Upper lobe of left lung (tissue), 6 donors: ENCODE measurements at regions not wholly inside any gene's neighbourhood (a gene's known extent, or its start where the extent isn't known, plus 50 kb on each side); places are given as distances from the start of the nearest gene placed in this dataset.
"Not testable (repeated sequence)": the region's sequence is repeated elsewhere in the genome, so short reads cannot be mapped to it uniquely, and the experiment has no call there.

Source experiments
- ATAC-seq, 2 donors: fragments of 200-7000 bp; cut with Tn5 transposase; one replicate each; pipeline ENCODE4 v1.9.1; 2022; ENCODE audit warnings: mild to moderate bottlenecking in 2 of 2, moderate library complexity in 2 of 2; ENCODE audit not compliant: low FRiP score in 2 of 2
- DNase-seq, 2 donors: peaks; one replicate each; pipeline ENCODE4 v3.0.0-alpha.2; 2019 to 2020
- H3K27ac ChIP-seq, 4 donors: fragments of 200-600 bp; sonication (generic); one replicate each; pipeline ENCODE4 v1.5.1; 2016 to 2019
- H3K27me3 ChIP-seq, 4 donors: fragments of 200-600 bp; sonication (generic); one replicate each; pipeline ENCODE4 v1.5.1; 2017 to 2019
- H3K36me3 ChIP-seq, 4 donors: fragments of 200-600 bp; sonication (generic); one replicate each; pipeline ENCODE4 v1.5.1; 2016 to 2019
- H3K4me1 ChIP-seq, 4 donors: fragments of 200-600 bp; sonication (generic); one replicate each; pipeline ENCODE4 v1.5.1; 2018 to 2019
- H3K4me3 ChIP-seq, 4 donors: fragments of 200-600 bp; sonication (generic); one replicate each; pipeline ENCODE4 v1.5.1; 2017 to 2019; ENCODE audit warnings: mild to moderate bottlenecking in 2 of 4, moderate library complexity in 1 of 4
- H3K9me3 ChIP-seq, 4 donors: fragments of 200-600 bp; sonication (generic); one replicate each; pipeline ENCODE4 v1.5.1; 2018 to 2019
- EP300 ChIP-seq, 4 donors: sonication (generic); formaldehyde crosslinking; IDR thresholded peaks; one replicate each; pipeline ENCODE4 v1.5.1; 2017; ENCODE audit warnings: antibody characterized with exemption in 4 of 4, control low read depth in 2 of 4
- POLR2A ChIP-seq, 4 donors: fragments of 450-650 bp; IDR thresholded peaks; one replicate each; pipeline ENCODE4 v1.5.1; 2016 to 2017; ENCODE audit warnings: antibody characterized with exemption in 4 of 4, mild to moderate bottlenecking in 2 of 4
- POLR2AphosphoS5 ChIP-seq, 2 donors: sonication (generic); formaldehyde crosslinking; IDR thresholded peaks; one replicate each; pipeline ENCODE4 v1.5.1; 2017; ENCODE audit warnings: antibody characterized with exemption in 2 of 2
- WGBS, 2 donors: methylation state at CpG; one replicate each; pipeline ENCODE4 v1.1.5; 2017 to 2018; 5-methylcytosine and 5-hydroxymethylcytosine counted together
- TF ChIP-seq, protein P1 (sequence below), 6 experiments: fragments of 450-650 bp in 4 of 6; fragments of 200-600 bp in 2 of 6; sonication (generic) in 2 of 6; IDR thresholded peaks; one replicate each; pipeline ENCODE4 v1.5.1; 2016 to 2019; ENCODE audit warnings: antibody characterized with exemption in 6 of 6
- donor health status: DM: no; HTN: no; CAD: no; lungs with moderate emphysema.
- donor health status: DM: no; HTN: yes; CAD: no; lungs with severe emphysema.

DNA sequence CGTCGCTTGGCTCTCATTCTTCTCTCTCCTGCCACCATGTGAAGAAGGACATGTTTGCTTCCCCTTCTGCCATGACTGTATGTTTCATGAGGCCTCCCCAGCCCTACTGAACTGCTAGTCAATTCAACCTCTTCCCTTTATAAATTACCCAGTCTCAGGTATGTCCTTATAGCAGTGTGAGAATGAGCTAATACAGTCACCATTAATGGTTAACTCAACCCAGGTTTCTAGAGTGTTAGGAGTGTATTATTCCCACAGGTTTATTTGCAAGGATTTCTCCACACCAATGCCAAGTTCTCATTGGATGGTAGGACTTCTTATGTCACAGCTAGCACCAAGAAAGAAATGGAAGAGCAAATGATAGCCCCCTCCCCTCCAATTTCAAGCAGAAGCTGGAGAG is 71.9 kb downstream of the DYNAP start:
- TF ChIP-seq POLR2AphosphoS5 (IDR thresholded peaks at IDR 0.05) (no peak), EP300 (IDR thresholded peaks at IDR 0.05) (no peak)
- ATAC-seq = no peak

DNA sequence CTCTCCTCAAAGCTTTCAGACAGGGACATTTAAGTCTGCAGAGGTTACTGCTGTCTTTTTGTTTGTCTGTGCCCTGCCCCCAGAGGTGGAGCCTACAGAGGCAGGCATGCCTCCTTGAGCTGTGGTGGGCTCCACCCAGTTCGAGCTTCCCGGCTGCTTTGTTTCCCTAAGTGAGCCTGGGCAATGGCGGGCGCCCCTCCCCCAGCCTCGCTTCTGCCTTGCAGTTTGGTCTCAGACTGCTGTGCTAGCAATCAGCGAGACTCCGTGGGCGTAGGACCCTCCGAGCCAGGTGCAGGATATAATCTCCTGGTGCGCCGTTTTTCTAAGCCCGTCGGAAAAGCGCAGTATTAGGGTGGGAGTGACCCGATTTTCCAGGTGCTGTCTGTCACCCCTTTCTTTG is 78.7 kb downstream of the DYNAP start:
- not testable (repeated sequence) for H3K36me3 ChIP-seq, H3K4me1 ChIP-seq, H3K9me3 ChIP-seq, ATAC-seq, H3K27me3 ChIP-seq, H3K27ac ChIP-seq, H3K4me3 ChIP-seq
- DNase-seq = peak in 1 of 2 donors; percentile 57
- 89 to 95% methylated on average over 5 to 15 of the region's 15 CpGs for WGBS, 2 donors

More for the DNA sequence above, 71.9 kb downstream of the DYNAP start:
- Histone ChIP-seq H3K4me3 (no peak overlapping the region), H3K4me1 (no peaks in the 10 kb centered on the region), H3K27ac (no peak overlapping the region), H3K9me3 (no peaks in the 10 kb centered on the region), H3K36me3 (no peaks in the 10 kb centered on the region), H3K27me3 (no peaks in the 10 kb centered on the region)
- DNase-seq = no peak
- WGBS, 2 donors = 87 to 88% methylated on average over 2 of the region's 2 CpGs

DNA sequence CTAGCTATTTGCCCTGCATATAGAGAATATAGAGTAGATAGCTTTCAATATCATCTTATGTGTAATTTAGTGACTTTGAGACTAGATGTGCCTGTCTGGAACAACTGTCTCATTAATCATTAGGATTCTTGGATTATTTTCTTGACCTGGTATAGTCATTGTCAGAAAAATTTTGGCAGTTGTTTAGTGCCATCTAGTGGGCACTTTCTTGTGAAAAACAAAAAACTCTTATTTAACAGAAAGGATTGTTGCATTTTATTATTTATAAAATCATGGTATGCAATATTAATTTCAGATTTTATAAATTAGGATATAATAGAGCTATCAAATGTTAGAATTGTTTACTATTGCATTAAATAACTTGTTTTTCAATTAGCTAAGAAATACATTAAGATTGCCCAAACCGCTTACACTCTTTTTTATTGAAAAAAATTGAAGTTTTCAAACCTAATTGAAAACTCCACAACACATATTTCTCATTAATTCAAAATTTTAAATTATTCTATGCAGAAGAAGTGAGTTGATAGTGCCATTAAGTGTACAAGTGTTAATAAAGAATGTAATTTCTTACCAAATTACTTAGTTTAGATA is 80.3 kb downstream of the DYNAP start:
- Histone ChIP-seq H3K4me3 (no peak overlapping the region), H3K36me3 (no peaks in the 10 kb centered on the region), H3K27me3 (peaks cover 0 to 2% (median 0%) of the 10 kb centered on the region in 4 donors), H3K4me1 (no peaks in the 10 kb centered on the region), H3K27ac (no peak overlapping the region), H3K9me3 (no peaks in the 10 kb centered on the region)
- TF ChIP-seq, protein P1, sequence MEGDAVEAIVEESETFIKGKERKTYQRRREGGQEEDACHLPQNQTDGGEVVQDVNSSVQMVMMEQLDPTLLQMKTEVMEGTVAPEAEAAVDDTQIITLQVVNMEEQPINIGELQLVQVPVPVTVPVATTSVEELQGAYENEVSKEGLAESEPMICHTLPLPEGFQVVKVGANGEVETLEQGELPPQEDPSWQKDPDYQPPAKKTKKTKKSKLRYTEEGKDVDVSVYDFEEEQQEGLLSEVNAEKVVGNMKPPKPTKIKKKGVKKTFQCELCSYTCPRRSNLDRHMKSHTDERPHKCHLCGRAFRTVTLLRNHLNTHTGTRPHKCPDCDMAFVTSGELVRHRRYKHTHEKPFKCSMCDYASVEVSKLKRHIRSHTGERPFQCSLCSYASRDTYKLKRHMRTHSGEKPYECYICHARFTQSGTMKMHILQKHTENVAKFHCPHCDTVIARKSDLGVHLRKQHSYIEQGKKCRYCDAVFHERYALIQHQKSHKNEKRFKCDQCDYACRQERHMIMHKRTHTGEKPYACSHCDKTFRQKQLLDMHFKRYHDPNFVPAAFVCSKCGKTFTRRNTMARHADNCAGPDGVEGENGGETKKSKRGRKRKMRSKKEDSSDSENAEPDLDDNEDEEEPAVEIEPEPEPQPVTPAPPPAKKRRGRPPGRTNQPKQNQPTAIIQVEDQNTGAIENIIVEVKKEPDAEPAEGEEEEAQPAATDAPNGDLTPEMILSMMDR (IDR thresholded peaks at IDR 0.05) = peak in 5 of 6 experiments; percentile 9 to 50 (median 41)
- TF ChIP-seq POLR2AphosphoS5 (IDR thresholded peaks at IDR 0.05) (no peak), POLR2A (IDR thresholded peaks at IDR 0.05) (no peak)
- ATAC-seq (no peak), DNase-seq (no peak)
- 89 to 97% methylated on average over 1 of the region's 1 CpG for WGBS, 2 donors

DNA sequence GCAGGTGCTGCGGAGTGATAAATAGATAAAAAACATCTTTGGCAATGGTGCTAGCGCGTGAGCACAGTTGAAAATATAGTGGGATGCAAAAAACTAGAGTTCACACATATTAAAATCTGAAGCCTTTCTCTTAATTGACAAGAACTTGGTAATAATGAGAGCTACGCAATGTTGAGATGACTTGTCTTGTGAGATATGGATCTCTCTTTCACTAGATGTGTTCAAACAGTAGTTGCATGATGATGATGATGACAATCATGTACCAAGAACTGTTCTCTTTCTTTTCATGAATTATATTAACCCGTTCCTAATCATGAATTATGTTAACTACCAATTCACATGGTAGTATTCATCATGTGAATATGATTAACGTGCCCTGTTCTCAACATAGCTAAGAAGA is 81.1 kb downstream of the DYNAP start:
- ATAC-seq (no peak), DNase-seq (no peak)
- Histone ChIP-seq H3K4me3 (no peak overlapping the region), H3K9me3 (no peaks in the 10 kb centered on the region), H3K27ac (no peak overlapping the region), H3K27me3 (peaks cover 0 to 2% (median 0%) of the 10 kb centered on the region in 4 donors), H3K4me1 (no peaks in the 10 kb centered on the region), H3K36me3 (no peaks in the 10 kb centered on the region)
- TF ChIP-seq, protein P1 (IDR thresholded peaks at IDR 0.05) = no peak
- TF ChIP-seq POLR2A (IDR thresholded peaks at IDR 0.05) (no peak), EP300 (IDR thresholded peaks at IDR 0.05) (no peak), POLR2AphosphoS5 (IDR thresholded peaks at IDR 0.05) (no peak)
- WGBS, 2 donors = 91 to 93% methylated on average over 6 of the region's 6 CpGs

DNA sequence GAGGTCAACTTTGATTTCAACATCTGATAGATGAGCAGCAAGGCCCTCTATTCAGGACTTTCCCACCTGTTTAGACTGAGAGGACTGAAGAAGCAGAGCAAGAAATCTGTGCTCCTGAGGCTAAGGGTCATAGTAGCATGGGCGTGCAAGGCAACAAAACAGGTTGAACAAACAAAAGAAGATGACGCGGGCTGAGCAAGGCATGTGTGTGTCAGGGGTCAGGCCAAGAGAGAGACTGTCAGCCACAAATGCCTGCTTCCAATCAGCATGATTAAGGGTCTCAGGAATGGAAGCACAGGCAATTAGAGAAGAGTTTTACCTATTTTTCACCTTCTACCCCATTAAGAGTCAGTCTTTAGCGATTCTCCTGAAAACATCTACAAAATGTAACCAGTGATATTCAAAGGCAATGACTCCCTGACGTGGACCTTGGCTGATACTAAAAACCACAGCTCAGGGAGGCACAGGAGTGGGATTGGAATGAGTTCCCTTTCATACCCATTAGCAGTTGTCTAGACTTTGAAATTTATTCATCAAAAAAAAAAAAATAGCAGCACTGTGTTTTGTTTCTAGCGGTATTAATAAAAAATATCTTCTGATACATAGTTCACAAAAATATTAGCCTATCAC is 81.9 kb downstream of the DYNAP start:
- WGBS, 2 donors = 83 to 87% methylated on average over 6 of the region's 6 CpGs
- TF ChIP-seq POLR2A (IDR thresholded peaks at IDR 0.05) (no peak), EP300 (IDR thresholded peaks at IDR 0.05) (no peak), POLR2AphosphoS5 (IDR thresholded peaks at IDR 0.05) (no peak)
- TF ChIP-seq, protein P1 (IDR thresholded peaks at IDR 0.05) = no peak

DNA sequence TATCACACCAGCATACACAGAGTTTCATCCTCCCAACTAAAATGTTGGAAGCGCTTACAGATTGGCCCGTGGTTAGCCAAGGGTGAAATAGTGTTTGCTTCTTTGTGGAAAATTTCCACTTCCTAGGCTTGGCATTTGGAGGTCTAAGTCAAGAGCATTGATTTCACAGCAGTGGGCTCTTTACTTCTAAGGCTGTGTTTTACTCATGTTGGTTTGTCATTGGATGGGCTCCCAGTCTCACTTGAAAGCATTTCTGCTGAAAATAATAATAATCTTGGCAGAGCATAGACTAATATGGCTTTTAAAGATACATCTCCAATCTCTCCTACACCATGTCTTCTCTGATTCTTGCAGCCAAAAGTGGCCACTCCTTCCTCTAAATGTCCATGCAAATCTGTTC is 82.9 kb downstream of the DYNAP start:
- Histone ChIP-seq H3K27me3 (peaks cover 0 to 2% (median 0%) of the 10 kb centered on the region in 4 donors), H3K36me3 (no peaks in the 10 kb centered on the region), H3K4me3 (no peak overlapping the region), H3K4me1 (no peaks in the 10 kb centered on the region), H3K9me3 (no peaks in the 10 kb centered on the region), H3K27ac (no peak overlapping the region)
- WGBS, 2 donors = 79 to 93% methylated on average over 2 of the region's 2 CpGs
- no peak for DNase-seq
- TF ChIP-seq EP300 (IDR thresholded peaks at IDR 0.05) = no peak
- TF ChIP-seq POLR2A (IDR thresholded peaks at IDR 0.05) = no peak
- no peak for TF ChIP-seq POLR2AphosphoS5 (IDR thresholded peaks at IDR 0.05)
- TF ChIP-seq, protein P1 (IDR thresholded peaks at IDR 0.05) = no peak
- ATAC-seq = no peak

More for the DNA sequence above, 81.9 kb downstream of the DYNAP start:
- no peaks in the 10 kb centered on the region for H3K36me3 ChIP-seq
- H3K27ac ChIP-seq = no peak overlapping the region
- DNase-seq = no peak
- peaks cover 0 to 2% (median 0%) of the 10 kb centered on the region in 4 donors for H3K27me3 ChIP-seq
- H3K9me3 ChIP-seq = no peaks in the 10 kb centered on the region
- H3K4me1 ChIP-seq = no peaks in the 10 kb centered on the region
- H3K4me3 ChIP-seq = no peak overlapping the region
- no peak for ATAC-seq
